ENCODE measurements at regions not wholly inside any gene's neighbourhood (a gene's known extent, or its start where the extent isn't known, plus 50 kb on each side); places are given as distances from the start of the nearest gene placed in this dataset.

- TF ChIP-seq POLR2AphosphoS5 (IDR thresholded peaks at IDR 0.05; ENCODE audit: low read depth) (no peak), CTCF (conservative IDR thresholded peaks at IDR 0.05; ENCODE audit: low read depth in 2 of 2) (no peak), EZH2 (IDR thresholded peaks at IDR 0.05; ENCODE audit: low read depth, unreplicated experiment) (no peak), REST (IDR thresholded peaks at IDR 0.05; ENCODE audit: unreplicated experiment) (no peak), EZH2phosphoT487 (IDR thresholded peaks at IDR 0.05; ENCODE audit: unreplicated experiment) (no peak), JUNB (IDR thresholded peaks at IDR 0.05; ENCODE audit: unreplicated experiment) (no peak), CREB1 (CRISPR knock-in tag; IDR thresholded peaks at IDR 0.05; ENCODE audit: low read depth) (no peak), ZNF331 (CRISPR knock-in tag; IDR thresholded peaks at IDR 0.05; ENCODE audit: low read depth) (no peak), ZNF462 (CRISPR knock-in tag; IDR thresholded peaks at IDR 0.05) (no peak), STAT1 (IDR thresholded peaks at IDR 0.05; ENCODE audit: unreplicated experiment) (no peak), ETS1 (IDR thresholded peaks at IDR 0.05) (no peak), ZNF114 (CRISPR knock-in tag; IDR thresholded peaks at IDR 0.05) (no peak)
Observed at GRCh38 chr13:111508164-111508870, 187.9 kb downstream of the TEX29 start.

Data from GM23338 (cell line).